GM18907 (cell line): ENCODE measurements at regions not wholly inside any gene's neighbourhood (a gene's known extent, or its start where the extent isn't known, plus 50 kb on each side); places are given as distances from the start of the nearest gene placed in this dataset.

ENCODE experiments used
- ATAC-seq: cut with Tn5 transposase; IDR thresholded peaks from one replicate; pipeline ENCODE4 v1.9.1; 2021; ENCODE audit warnings: mild to moderate bottlenecking, moderate library complexity; ENCODE audit not compliant: unreplicated experiment

- no peak for ATAC-seq
Observed at GRCh38 chr7:91323626-91324158, 59.5 kb downstream of the FZD1 start.

DNA sequence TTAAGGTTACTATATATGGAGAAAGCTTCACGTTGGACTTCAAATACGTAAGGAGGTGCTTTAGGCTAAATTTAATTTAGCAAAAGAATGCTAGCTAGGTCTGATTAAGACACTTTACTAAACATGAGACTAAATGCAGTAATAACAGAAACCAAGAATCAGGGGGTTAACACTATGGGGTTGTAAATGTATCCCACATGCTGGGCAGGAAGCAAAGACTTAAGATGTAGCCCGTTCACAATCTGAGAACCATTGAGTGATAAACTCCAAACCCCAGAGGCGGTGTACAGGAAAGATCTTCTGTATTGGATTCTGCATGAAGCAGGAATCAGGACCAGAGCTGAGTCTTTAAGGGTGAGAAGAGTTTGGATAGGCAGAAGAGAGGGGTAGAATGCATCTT, 60.4 kb downstream of the FZD1 start:
- no peak for ATAC-seq

- no peak for ATAC-seq
Observed at GRCh38 chr7:91325726-91326125, 61.5 kb downstream of the FZD1 start.

DNA sequence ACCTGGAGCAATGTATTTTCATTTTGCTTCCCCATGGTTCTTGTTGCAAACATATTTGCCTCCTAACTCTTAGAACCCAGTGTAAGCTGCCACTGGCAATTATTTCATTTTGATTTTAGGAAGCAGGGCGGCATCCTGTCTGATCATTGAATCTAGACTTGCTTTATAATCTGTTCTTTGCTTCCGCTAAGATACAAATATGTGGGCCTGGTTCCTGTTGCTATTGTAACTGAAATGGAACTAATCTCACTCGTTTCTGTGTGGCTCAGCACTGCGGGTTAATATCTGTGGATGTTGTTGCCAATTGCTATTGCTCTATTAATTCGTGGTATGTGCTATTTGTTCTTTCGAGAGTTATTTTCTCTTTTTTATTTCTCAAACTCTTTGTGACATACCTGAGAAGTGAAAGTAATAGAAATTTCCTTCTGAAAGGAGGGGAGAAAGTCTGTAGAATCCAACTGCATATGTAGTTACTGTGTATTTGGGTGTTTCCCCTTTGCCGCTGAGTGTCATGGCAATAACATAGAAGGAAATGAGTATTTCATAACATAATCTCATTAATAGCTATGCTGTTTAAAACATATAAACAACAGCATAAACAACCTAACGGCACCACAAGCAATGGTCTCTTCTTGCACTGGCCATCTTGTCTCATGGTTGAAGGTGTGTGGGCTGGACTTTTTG, 62.4 kb downstream of the FZD1 start:
- peak; percentile 54 for ATAC-seq

- ATAC-seq, result no peak
Observed at GRCh38 chr7:91327346-91327745, 63.1 kb downstream of the FZD1 start.

- ATAC-seq, result no peak
Observed at GRCh38 chr7:91329571-91329970, 65.3 kb downstream of the FZD1 start.

- ATAC-seq, result no peak
Observed at GRCh38 chr7:91330191-91330808, 66.1 kb downstream of the FZD1 start.

GRCh38 chr7:91330866-91331265, 66.6 kb downstream of the FZD1 start:
- no peak for ATAC-seq

DNA sequence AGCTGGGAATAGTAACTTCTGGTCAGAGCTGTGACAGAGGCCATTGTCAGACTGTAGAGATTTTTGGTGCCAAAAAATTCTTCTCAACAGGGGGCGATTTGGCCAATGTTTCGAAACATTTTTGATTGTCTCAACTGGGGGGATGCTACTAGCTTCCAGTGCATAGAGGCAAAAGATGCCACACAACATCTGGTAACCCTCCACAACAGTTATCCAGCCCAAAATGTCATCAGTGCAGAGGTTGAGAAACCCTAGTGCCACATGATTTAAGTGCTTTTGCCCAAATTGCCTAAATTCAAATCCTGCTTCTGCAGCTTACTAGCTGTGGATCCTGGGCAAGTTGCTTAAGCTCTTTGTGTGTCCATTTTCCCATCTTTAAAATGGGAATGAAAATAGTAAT, 71.9 kb downstream of the FZD1 start:
- no peak for ATAC-seq

GRCh38 chr7:91338226-91339020, 74.2 kb downstream of the FZD1 start:
- no peak for ATAC-seq

DNA sequence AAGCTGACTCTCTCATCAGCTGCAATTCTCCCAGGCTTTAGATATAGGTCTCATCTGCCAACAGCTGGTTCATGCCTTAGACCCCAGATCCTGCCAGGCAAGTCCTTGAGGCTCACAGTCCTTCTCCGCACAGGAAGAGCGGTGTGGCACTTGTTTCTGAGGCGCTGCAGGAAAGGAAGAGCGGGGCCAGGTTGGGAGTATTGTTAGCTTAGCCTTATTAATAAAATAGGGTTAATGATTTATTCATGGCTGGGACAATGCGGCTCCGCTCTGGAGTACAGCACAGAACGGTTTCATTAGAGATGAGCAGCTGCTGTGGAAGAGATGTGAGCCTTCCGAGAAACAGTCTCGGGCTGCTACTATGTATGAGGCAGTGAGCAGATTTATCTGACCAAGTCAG, 78.1 kb downstream of the FZD1 start:
- no peak for ATAC-seq

GRCh38 chr7:91343420-91343960, 79.3 kb downstream of the FZD1 start:
- no peak for ATAC-seq

GRCh38 chr7:91343996-91344629, 79.9 kb downstream of the FZD1 start:
- ATAC-seq, result no peak

- ATAC-seq, result peak; percentile 60
Observed at GRCh38 chr7:91344911-91345310, 80.7 kb downstream of the FZD1 start.

- ATAC-seq, result peak; percentile 93
Observed at GRCh38 chr7:91345449-91345848, 81.2 kb downstream of the FZD1 start.

GRCh38 chr7:91346426-91346825, 82.2 kb downstream of the FZD1 start:
- no peak for ATAC-seq

DNA sequence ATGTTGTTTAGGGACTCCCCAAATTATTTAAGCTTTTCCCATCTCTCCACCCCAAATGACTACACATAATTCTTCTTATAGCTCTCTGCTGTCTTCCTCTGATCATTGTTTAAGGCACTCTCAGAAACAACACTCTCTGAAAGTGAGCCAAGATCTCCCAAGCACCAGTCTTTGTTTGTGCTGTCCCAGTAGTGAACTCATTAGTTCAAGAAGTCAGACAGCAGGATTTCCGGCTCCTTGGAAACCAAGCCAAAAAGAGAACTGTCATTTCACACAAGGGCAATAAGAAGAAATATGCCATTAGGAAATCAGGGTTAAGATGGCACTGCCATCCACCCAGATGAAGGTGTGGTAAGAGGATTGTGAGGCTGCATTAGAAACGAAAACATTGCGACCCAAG, 83.1 kb downstream of the FZD1 start:
- no peak for ATAC-seq

GRCh38 chr7:91348711-91349110, 84.5 kb downstream of the FZD1 start:
- ATAC-seq, result no peak

- no peak for ATAC-seq
Observed at GRCh38 chr7:91351374-91351773, 87.1 kb downstream of the FZD1 start.

GRCh38 chr7:91352091-91352490, 87.9 kb downstream of the FZD1 start:
- no peak for ATAC-seq

DNA sequence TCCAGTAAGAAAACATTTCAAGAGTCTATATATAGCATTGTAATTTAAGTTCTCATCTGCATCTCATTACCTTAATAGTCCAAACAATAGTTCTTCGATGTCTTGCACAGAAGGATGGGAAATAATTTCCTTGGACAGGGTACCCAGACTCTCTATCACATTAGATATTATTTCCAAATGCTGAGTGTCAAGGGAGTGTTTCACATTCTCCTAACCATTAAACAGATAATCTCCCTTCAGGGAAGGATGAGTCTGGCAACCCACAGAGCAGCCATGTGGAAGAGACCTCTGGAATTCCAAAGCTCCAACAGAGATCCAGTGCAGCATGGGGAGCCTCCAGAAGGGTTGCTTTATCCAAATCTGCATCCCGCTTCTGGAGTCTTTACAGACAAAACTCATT, 89.6 kb downstream of the FZD1 start:
- no peak for ATAC-seq
